ENCODE measurements at regions not wholly inside any gene's neighbourhood (a gene's known extent, or its start where the extent isn't known, plus 50 kb on each side); places are given as distances from the start of the nearest gene placed in this dataset.

- TF ChIP-seq POLR2AphosphoS5 (IDR thresholded peaks at IDR 0.05; ENCODE audit: borderline replicate concordance, low read depth, low read length): no peak
- TF ChIP-seq EZH2 (IDR thresholded peaks at IDR 0.05): no peak
These were observed 1421.3 kb downstream of the OLFM4 start for GRCh38 chr13:54449922-54450321.
